ENCODE measurements at regions not wholly inside any gene's neighbourhood (a gene's known extent, or its start where the extent isn't known, plus 50 kb on each side); places are given as distances from the start of the nearest gene placed in this dataset.
"Not testable (repeated sequence)": the region's sequence is repeated elsewhere in the genome, so short reads cannot be mapped to it uniquely, and the experiment has no call there.

DNA sequence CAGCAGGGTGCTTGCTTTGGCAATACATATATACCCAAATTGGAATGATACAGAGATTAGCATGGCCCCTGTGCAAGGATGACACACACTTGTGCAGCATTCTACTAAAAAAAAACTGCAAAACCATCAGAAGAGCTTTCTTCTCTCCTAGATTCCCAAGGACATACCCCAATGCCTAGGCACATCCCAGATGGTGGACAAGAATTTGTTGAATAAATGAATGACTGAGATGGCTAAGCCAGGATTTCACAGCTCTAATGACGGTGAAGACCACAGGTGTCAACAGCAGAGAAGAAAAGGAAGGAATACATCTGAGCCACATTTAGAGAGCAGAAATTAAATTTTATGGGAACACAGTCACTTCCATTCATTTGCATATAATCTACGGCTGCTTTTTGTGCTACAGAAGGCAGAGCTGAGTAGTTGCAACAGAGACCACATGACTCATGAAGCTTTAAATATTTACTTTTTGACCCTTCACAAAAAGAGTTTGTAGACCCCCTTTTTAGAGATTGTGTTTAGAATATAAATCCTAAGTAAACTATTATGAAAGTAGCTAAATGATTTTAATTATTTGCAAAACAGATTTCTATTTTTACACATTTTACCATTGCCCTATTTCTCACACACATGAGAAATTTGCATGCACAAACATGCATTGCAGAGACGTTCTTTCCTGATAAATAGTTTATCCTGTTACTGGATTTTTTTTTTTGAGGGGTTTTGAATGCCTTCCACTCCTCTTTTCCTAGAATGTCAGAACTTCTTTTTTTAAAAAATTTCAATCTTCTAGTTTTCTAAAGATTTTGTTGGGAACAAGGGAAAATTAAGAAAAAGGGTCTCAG is 119.0 kb downstream of the PMAIP1 start:
- Histone ChIP-seq H3K4me3 (ENCODE audit: low read depth, low read length, poor library complexity, severe bottlenecking) (no peak overlapping the region), H3K27ac (ENCODE audit: low read depth, low read length, poor library complexity, severe bottlenecking) (no peak overlapping the region), H3K9me3 (ENCODE audit: low read depth, low read length, poor library complexity, severe bottlenecking) (no peaks in the 10 kb centered on the region), H3K4me1 (ENCODE audit: insufficient read depth, low read length, poor library complexity, severe bottlenecking) (peaks cover 40% of the 10 kb centered on the region), H3K36me3 (ENCODE audit: insufficient read depth, low read length, poor library complexity, severe bottlenecking) (no peaks in the 10 kb centered on the region), H3K27me3 (replicated peaks; ENCODE audit: insufficient read depth, low read depth, low read length, poor library complexity) (no peaks in the 10 kb centered on the region)
- POLR2A ChIA-PET (ENCODE audit: low non-redundant PET), result interaction anchor here (0.6 to 0.7 kb wide), 2 partner anchors 11 to 120 kb away, joined by 3 to 4 read pairs; no protein-coding TSS in a partner anchor
- BruUV-seq (replicated peaks), result no TSS peak
- TF ChIP-seq CTCF (conservative IDR thresholded peaks at IDR 0.05; ENCODE audit: low read depth, low read length), result no peak
- no peak for TF ChIP-seq EZH2 (IDR thresholded peaks at IDR 0.05; ENCODE audit: borderline replicate concordance, low read depth, low read length, poor library complexity, severe bottlenecking)
- CTCF ChIA-PET, result no interaction called here
- intact Hi-C loops (cut with micrococcal nuclease; ENCODE audit: unreplicated experiment), result no loop called here
- DNase-seq (ENCODE audit: low spot score), result peak; percentile 39

- peak; percentile 78 for DNase-seq (ENCODE audit: low spot score)
- H3K27ac ChIP-seq (ENCODE audit: low read depth, low read length, poor library complexity, severe bottlenecking); POLR2A ChIA-PET (ENCODE audit: low non-redundant PET); intact Hi-C loops (cut with micrococcal nuclease; ENCODE audit: unreplicated experiment); H3K9me3 ChIP-seq (ENCODE audit: low read depth, low read length, poor library complexity, severe bottlenecking); H3K4me3 ChIP-seq (ENCODE audit: low read depth, low read length, poor library complexity, severe bottlenecking); CTCF ChIA-PET; BruUV-seq (replicated peaks); H3K27me3 ChIP-seq (replicated peaks; ENCODE audit: insufficient read depth, low read depth, low read length, poor library complexity); H3K36me3 ChIP-seq (ENCODE audit: insufficient read depth, low read length, poor library complexity, severe bottlenecking): not testable (repeated sequence)
- H3K4me1 ChIP-seq (ENCODE audit: insufficient read depth, low read length, poor library complexity, severe bottlenecking), result peaks cover 40% of the 10 kb centered on the region
Measured at GRCh38 chr18:60018134-60018533, 118.3 kb downstream of the PMAIP1 start.

- no TSS peak for BruUV-seq (replicated peaks)
- TF ChIP-seq EZH2 (IDR thresholded peaks at IDR 0.05; ENCODE audit: borderline replicate concordance, low read depth, low read length, poor library complexity, severe bottlenecking) (no peak), CTCF (conservative IDR thresholded peaks at IDR 0.05; ENCODE audit: low read depth, low read length) (no peak)
- H3K36me3 ChIP-seq (ENCODE audit: insufficient read depth, low read length, poor library complexity, severe bottlenecking), result no peaks in the 10 kb centered on the region
- no peak overlapping the region for H3K4me3 ChIP-seq (ENCODE audit: low read depth, low read length, poor library complexity, severe bottlenecking)
- H3K27me3 ChIP-seq (replicated peaks; ENCODE audit: insufficient read depth, low read depth, low read length, poor library complexity), result no peaks in the 10 kb centered on the region
- POLR2A ChIA-PET (ENCODE audit: low non-redundant PET), result no interaction called here
- H3K4me1 ChIP-seq (ENCODE audit: insufficient read depth, low read length, poor library complexity, severe bottlenecking), result peaks cover 36% of the 10 kb centered on the region
- intact Hi-C loops (cut with micrococcal nuclease; ENCODE audit: unreplicated experiment), result no loop called here
- no peaks in the 10 kb centered on the region for H3K9me3 ChIP-seq (ENCODE audit: low read depth, low read length, poor library complexity, severe bottlenecking)
- CTCF ChIA-PET, result no interaction called here
- no peak for DNase-seq (ENCODE audit: low spot score)
- no peak overlapping the region for H3K27ac ChIP-seq (ENCODE audit: low read depth, low read length, poor library complexity, severe bottlenecking)
Measured at GRCh38 chr18:60017371-60017770, 117.6 kb downstream of the PMAIP1 start.

GRCh38 chr18:60015826-60016225 is 116.0 kb downstream of the PMAIP1 start:
- POLR2A ChIA-PET (ENCODE audit: low non-redundant PET); H3K27me3 ChIP-seq (replicated peaks; ENCODE audit: insufficient read depth, low read depth, low read length, poor library complexity); H3K9me3 ChIP-seq (ENCODE audit: low read depth, low read length, poor library complexity, severe bottlenecking); H3K27ac ChIP-seq (ENCODE audit: low read depth, low read length, poor library complexity, severe bottlenecking); CTCF ChIA-PET; intact Hi-C loops (cut with micrococcal nuclease; ENCODE audit: unreplicated experiment); BruUV-seq (replicated peaks); DNase-seq (ENCODE audit: low spot score); H3K36me3 ChIP-seq (ENCODE audit: insufficient read depth, low read length, poor library complexity, severe bottlenecking); H3K4me3 ChIP-seq (ENCODE audit: low read depth, low read length, poor library complexity, severe bottlenecking): not testable (repeated sequence)
- peaks cover 24% of the 10 kb centered on the region for H3K4me1 ChIP-seq (ENCODE audit: insufficient read depth, low read length, poor library complexity, severe bottlenecking)

DNA sequence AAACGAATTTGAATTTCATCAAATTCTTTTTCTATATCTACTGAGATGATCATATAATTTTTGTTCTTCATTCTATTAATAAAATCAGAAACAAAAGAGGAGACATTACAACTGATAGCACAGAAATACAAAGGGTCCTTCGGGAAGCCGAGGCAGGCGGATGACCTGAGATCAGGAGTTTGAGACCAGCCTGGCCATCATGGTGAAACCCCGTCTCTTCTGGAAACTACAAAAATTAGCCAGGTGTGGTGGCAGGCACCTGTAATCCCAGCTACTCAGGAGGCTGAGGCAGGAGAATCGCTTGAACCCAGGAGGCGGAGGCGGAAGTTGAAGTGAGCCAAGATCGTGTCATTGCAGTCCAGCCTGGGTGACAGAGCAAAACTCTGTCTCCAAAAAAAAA is 113.4 kb downstream of the PMAIP1 start:
- CTCF ChIA-PET; H3K9me3 ChIP-seq (ENCODE audit: low read depth, low read length, poor library complexity, severe bottlenecking); DNase-seq (ENCODE audit: low spot score); H3K27ac ChIP-seq (ENCODE audit: low read depth, low read length, poor library complexity, severe bottlenecking); intact Hi-C loops (cut with micrococcal nuclease; ENCODE audit: unreplicated experiment); H3K4me1 ChIP-seq (ENCODE audit: insufficient read depth, low read length, poor library complexity, severe bottlenecking); H3K4me3 ChIP-seq (ENCODE audit: low read depth, low read length, poor library complexity, severe bottlenecking); BruUV-seq (replicated peaks); H3K36me3 ChIP-seq (ENCODE audit: insufficient read depth, low read length, poor library complexity, severe bottlenecking); H3K27me3 ChIP-seq (replicated peaks; ENCODE audit: insufficient read depth, low read depth, low read length, poor library complexity); POLR2A ChIA-PET (ENCODE audit: low non-redundant PET): not testable (repeated sequence)

All from A673 (cell line).